ENCODE measurements at regions not wholly inside any gene's neighbourhood (a gene's known extent, or its start where the extent isn't known, plus 50 kb on each side); places are given as distances from the start of the nearest gene placed in this dataset.
"Not testable (repeated sequence)": the region's sequence is repeated elsewhere in the genome, so short reads cannot be mapped to it uniquely, and the experiment has no call there.

- in situ Hi-C loops (cut with HindIII; ENCODE audit: low sequenced_read_pairs), result no loop called here
Observed at GRCh38 chr4:164614999-164615398, 138.9 kb upstream of the SMIM31 start.

- in situ Hi-C loops (cut with HindIII; ENCODE audit: low sequenced_read_pairs), result no loop called here
Observed at GRCh38 chr4:164615964-164616363, 138.0 kb upstream of the SMIM31 start.

GRCh38 chr4:164616961-164617360 is 137.0 kb upstream of the SMIM31 start:
- in situ Hi-C loops (cut with HindIII; ENCODE audit: low sequenced_read_pairs), result no loop called here

- in situ Hi-C loops (cut with HindIII; ENCODE audit: low sequenced_read_pairs), result no loop called here
Observed at GRCh38 chr4:164617426-164617825, 136.5 kb upstream of the SMIM31 start.

- in situ Hi-C loops (cut with HindIII; ENCODE audit: low sequenced_read_pairs), result no loop called here
Observed at GRCh38 chr4:164617911-164618310, 136.0 kb upstream of the SMIM31 start.

GRCh38 chr4:164621886-164622521 is 131.9 kb upstream of the SMIM31 start:
- in situ Hi-C loops (cut with HindIII; ENCODE audit: low sequenced_read_pairs), result no loop called here

- in situ Hi-C loops (cut with HindIII; ENCODE audit: low sequenced_read_pairs), result no loop called here
Observed at GRCh38 chr4:164623099-164623498, 130.8 kb upstream of the SMIM31 start.

- in situ Hi-C loops (cut with HindIII; ENCODE audit: low sequenced_read_pairs), result no loop called here
Observed at GRCh38 chr4:164639001-164639400, 114.9 kb upstream of the SMIM31 start.

GRCh38 chr4:164648151-164648848 is 105.6 kb upstream of the SMIM31 start:
- in situ Hi-C loops (cut with HindIII; ENCODE audit: low sequenced_read_pairs), result no loop called here

- in situ Hi-C loops (cut with HindIII; ENCODE audit: low sequenced_read_pairs), result no loop called here
Observed at GRCh38 chr4:164648849-164649212, 105.1 kb upstream of the SMIM31 start.

GRCh38 chr4:164659765-164660164 is 94.2 kb upstream of the SMIM31 start:
- in situ Hi-C loops (cut with HindIII; ENCODE audit: low sequenced_read_pairs), result no loop called here

GRCh38 chr4:164676152-164676551 is 77.8 kb upstream of the SMIM31 start:
- in situ Hi-C loops (cut with HindIII; ENCODE audit: low sequenced_read_pairs), result not testable (repeated sequence)

- in situ Hi-C loops (cut with HindIII; ENCODE audit: low sequenced_read_pairs), result no loop called here
Observed at GRCh38 chr4:164683040-164683439, 70.9 kb upstream of the SMIM31 start.

- in situ Hi-C loops (cut with HindIII; ENCODE audit: low sequenced_read_pairs), result no loop called here
Observed at GRCh38 chr4:164695650-164696049, 58.3 kb upstream of the SMIM31 start.

GRCh38 chr4:164700471-164700870 is 53.5 kb upstream of the SMIM31 start:
- in situ Hi-C loops (cut with HindIII; ENCODE audit: low sequenced_read_pairs), result no loop called here

- in situ Hi-C loops (cut with HindIII; ENCODE audit: low sequenced_read_pairs), result no loop called here
Observed at GRCh38 chr4:164701665-164702064, 52.3 kb upstream of the SMIM31 start.

All from DLD1 (cell line).